ENCODE measurements at regions not wholly inside any gene's neighbourhood (a gene's known extent, or its start where the extent isn't known, plus 50 kb on each side); places are given as distances from the start of the nearest gene placed in this dataset.

- DNase-seq (ENCODE audit: low read depth): no peak
Observed at GRCh38 chr2:217662984-217663602, 339.7 kb downstream of the TNS1 start.

GRCh38 chr2:217661378-217661777, 341.4 kb downstream of the TNS1 start:
- no peak for TF ChIP-seq CTCF (conservative IDR thresholded peaks at IDR 0.05; ENCODE audit: low read depth, low read length)
- no peak for DNase-seq (ENCODE audit: low read depth)
- no peak overlapping the region for H3K4me3 ChIP-seq (ENCODE audit: low read depth, low read length)

More at GRCh38 chr2:217662984-217663602, 339.7 kb downstream of the TNS1 start:
- no peak overlapping the region for H3K4me3 ChIP-seq (ENCODE audit: low read depth, low read length)
- TF ChIP-seq CTCF (conservative IDR thresholded peaks at IDR 0.05; ENCODE audit: low read depth, low read length): no peak

- no peak overlapping the region for H3K4me3 ChIP-seq (ENCODE audit: low read depth, low read length)
- no peak for TF ChIP-seq CTCF (conservative IDR thresholded peaks at IDR 0.05; ENCODE audit: low read depth, low read length)
- no peak for DNase-seq (ENCODE audit: low read depth)
Observed at GRCh38 chr2:217660423-217660822, 342.4 kb downstream of the TNS1 start.

- DNase-seq (ENCODE audit: low read depth): no peak
- no peak for TF ChIP-seq CTCF (conservative IDR thresholded peaks at IDR 0.05; ENCODE audit: low read depth, low read length)
- no peak overlapping the region for H3K4me3 ChIP-seq (ENCODE audit: low read depth, low read length)
Observed at GRCh38 chr2:217658806-217659205, 344.0 kb downstream of the TNS1 start.

- no peak for DNase-seq (ENCODE audit: low read depth)
- no peak for TF ChIP-seq CTCF (conservative IDR thresholded peaks at IDR 0.05; ENCODE audit: low read depth, low read length)
- H3K4me3 ChIP-seq (ENCODE audit: low read depth, low read length): no peak overlapping the region
Observed at GRCh38 chr2:217657252-217657651, 345.5 kb downstream of the TNS1 start.

GRCh38 chr2:217656316-217656715, 346.5 kb downstream of the TNS1 start:
- no peak for TF ChIP-seq CTCF (conservative IDR thresholded peaks at IDR 0.05; ENCODE audit: low read depth, low read length)
- H3K4me3 ChIP-seq (ENCODE audit: low read depth, low read length): no peak overlapping the region
- DNase-seq (ENCODE audit: low read depth): no peak

GRCh38 chr2:217655651-217656050, 347.1 kb downstream of the TNS1 start:
- DNase-seq (ENCODE audit: low read depth): no peak
- no peak for TF ChIP-seq CTCF (conservative IDR thresholded peaks at IDR 0.05; ENCODE audit: low read depth, low read length)

More at GRCh38 chr2:217655651-217656050, 347.1 kb downstream of the TNS1 start:
- no peak overlapping the region for H3K4me3 ChIP-seq (ENCODE audit: low read depth, low read length)

Data from epithelial cell of proximal tubule (primary cell).